ENCODE measurements at regions not wholly inside any gene's neighbourhood (a gene's known extent, or its start where the extent isn't known, plus 50 kb on each side); places are given as distances from the start of the nearest gene placed in this dataset.

GRCh38 chr4:165686756-165687155, 186.3 kb upstream of the TLL1 start:
- TF ChIP-seq POLR2A (IDR thresholded peaks at IDR 0.05) (no peak), CTCF (IDR thresholded peaks at IDR 0.05) (no peak)

Measured in Peyer's patch (tissue), 4 donors.